Jurkat, Clone E6-1 (cell line): ENCODE measurements at regions not wholly inside any gene's neighbourhood (a gene's known extent, or its start where the extent isn't known, plus 50 kb on each side); places are given as distances from the start of the nearest gene placed in this dataset.

Experiments used
- DNase-seq: peaks from one replicate; pipeline ENCODE4 v3.0.0-alpha.2; 2011; ENCODE audit warnings: low read depth, low spot score
- H3K4me3 ChIP-seq: 2 replicates; pipeline ENCODE4 v1.5.1; 2011; ENCODE audit warnings: mild to moderate bottlenecking, low read length, control low read depth, moderate library complexity

DNA sequence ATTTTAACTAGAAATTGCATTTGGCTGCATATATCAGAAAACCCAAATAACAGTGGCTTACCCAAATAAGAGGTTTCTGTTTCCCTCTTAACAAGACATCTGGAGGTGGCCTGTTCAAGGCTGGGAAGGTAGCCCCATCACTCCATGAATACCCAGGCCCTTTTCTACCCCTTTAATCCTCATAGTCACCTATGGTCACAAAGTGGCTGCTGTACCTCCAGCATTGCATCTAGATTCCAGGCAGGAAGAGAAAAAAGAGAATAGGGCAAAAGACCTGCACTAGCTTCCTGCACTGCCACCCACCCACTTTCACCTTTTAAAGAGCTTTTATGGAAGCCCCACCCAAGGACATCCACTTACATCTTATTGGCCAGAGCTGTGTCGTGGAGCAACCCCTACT, 124.0 kb upstream of the NCOR2 start:
- no peak overlapping the region for H3K4me3 ChIP-seq
- no peak for DNase-seq

DNA sequence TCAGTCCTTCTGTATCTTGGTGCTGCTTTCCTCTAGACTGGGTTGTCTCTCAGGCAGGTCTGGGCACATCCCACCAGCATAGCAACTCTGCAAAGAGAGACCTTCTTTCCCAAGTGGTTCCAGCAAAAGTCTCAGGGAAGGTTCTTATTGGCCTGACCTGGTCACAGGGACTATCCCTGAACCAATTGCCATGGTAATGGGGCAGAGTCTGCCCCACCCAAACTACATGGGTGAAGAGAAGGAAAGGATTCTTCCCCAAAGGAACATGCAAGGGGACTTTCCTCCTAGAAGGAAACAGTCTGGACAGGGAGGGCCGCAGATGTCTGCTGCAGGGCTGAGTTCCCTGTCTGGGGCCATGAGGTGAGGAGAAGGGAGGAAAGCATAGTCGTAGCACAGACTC, 122.2 kb upstream of the NCOR2 start:
- no peak for DNase-seq
- no peak overlapping the region for H3K4me3 ChIP-seq

DNA sequence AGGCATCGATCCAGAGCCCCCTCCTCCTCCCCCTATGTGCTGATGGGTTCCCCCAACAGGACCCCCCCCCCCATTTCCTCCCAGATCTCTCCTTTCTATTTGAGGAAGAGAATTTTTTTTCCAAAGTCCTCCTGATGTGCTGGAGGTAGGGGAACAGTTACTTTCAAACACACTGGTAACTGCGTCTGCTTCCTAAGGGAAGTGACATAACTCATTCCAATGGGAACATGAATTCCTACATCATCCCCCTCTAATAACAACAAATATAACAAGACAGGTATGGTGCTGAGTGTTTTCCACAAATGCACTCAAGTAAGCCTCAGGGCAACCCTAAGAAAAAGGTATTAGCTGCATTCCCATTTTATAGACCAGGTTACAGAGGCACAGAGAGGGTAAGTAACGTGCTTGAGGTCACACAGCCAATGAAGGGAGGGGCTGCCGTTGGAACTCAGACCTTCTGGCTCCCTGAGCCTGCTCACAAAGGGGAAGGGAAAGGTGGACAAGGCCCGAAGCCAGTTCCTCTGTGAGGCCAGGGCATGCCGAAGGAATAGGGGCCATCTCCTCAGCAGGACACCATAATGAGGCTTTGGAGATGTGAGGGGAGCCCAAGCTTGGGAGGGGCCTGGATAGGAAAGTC, 121.1 kb upstream of the NCOR2 start:
- H3K4me3 ChIP-seq, result peak overlapping the region; percentile 34; the same call in 1 of the 2 replicates
- no peak for DNase-seq

DNA sequence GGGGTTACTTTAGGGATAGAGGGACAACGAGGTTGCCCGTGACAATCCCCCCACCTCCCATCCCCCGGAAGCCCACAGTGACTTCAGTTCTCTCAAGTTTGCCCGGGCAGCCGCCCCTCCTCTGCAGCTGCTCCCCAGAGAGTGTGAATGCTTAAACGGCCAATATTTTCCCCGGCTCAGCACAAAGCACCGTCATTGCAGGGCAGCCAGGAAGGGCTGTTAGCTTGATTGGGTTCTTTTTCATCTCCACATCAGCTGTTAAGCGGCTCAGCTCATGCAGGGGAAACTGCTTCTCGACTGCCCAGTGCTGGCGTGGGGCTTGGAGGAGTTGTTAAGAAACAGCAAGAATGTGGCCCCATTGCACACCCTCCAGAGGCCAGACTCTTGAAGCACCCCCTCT, 120.5 kb upstream of the NCOR2 start:
- H3K4me3 ChIP-seq, result peak overlapping the region; percentile 34
- DNase-seq, result peak; percentile 57

DNA sequence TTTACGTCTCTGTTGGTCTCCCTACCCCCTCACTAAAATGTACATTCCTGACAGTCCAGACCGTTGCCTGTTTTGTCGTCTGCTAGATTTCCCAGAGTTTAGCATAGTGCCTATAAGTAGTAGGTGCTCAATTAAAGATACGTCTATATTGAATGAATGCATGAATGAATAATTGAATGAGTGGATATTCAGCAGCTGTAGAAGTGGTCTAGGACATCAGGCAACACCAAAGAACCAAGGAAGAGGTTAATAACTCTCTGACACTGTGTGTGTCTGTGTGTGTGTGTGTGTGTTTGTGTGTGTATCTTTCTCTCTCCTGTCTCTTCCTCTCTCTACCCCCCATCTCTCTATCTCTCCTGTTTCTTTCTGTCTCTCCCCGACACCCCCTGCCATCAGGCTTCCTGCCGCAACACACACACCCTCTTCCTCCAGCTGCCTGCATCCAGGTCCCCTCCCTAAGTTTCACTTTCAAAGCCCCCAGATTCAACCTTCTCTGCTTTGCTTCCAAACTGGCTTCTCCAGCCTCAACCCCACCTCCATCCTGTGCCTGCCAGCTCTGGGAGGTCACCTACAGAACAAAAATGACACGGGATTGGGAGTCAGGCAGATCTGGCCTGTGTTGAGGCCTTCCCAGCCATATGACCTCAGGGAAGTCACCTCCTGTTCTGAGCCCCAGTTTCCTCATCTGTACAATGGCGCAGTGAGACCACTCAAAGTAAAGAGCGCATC, 119.9 kb upstream of the NCOR2 start:
- peak; percentile 64 for DNase-seq
- peak overlapping the region; percentile 34 for H3K4me3 ChIP-seq

DNA sequence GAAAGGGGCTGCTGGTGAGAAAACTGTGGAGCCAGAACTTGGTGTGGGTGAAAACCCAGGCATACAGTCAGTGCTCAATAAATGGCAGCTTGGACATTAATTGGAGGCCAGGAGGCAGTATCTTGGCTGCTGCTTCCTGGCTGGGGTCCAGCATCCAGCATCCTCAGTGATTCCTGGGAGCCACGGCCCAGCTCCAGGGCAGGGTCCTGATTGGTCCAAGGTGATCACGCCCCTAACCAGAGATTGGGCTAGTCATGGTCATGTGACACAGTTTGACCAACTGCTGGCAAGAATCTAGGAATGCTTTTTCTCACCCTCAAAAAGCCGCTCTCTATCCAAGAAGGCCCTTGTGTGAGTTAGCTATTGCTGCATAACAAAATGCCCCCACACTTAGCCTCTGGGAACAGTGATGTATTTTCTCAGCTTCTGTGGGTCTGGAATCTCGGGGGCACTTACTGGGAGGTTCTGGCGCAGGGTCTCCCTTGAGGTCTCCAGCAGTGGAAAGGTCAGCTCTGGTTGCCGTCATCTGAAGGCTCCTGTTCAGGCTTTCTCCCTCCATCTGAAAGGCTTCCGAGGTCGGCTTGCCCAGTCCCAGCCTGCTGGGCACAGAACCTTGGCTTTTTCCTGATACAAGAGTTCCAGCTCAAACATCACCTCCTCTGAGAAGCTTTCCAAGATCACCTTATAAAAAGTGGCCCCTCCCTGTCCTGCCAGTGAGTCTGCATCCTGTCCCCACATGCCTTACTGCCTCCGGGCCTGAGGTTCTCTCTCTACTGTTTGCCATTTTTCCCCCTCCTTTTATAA, 119.2 kb upstream of the NCOR2 start:
- DNase-seq, result no peak
- no peak overlapping the region for H3K4me3 ChIP-seq

GRCh38 chr12:124685689-124686369, 118.4 kb upstream of the NCOR2 start:
- H3K4me3 ChIP-seq, result no peak overlapping the region

DNA sequence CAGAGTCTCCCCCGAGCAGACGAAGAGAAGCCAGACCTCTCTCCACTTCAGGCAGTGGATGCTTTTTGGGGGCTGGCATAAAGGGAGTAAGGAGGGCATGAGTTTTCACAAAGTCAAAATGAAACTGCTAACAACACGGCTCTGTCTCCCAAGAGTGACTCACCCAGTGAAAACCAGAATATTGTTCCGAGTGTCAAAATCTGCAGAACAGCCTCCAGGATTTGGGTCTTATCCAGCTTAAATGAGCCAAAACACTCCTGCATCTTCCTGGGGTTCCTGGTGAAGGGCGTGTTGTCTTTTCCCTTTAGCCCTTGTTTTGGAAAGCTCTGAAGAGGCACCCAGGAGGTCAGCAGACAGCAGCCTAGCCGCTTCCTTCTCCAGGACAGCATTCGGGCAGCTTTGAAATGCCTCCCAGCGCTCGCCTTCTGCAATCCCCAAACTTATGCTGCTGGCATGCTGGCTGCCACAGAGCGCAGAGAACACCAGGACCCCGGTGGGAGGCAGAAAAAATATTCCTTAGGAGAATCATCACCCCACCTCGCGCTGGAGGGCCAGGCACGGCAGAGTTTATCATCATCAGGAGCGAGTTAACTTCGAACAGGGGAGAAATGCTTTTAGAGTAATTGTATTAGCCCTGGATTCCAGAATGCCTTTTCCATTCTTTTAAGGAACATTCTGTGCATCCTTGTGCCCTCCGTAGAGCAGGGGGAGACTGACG, 117.7 kb upstream of the NCOR2 start:
- H3K4me3 ChIP-seq, result no peak overlapping the region
- no peak for DNase-seq

More at GRCh38 chr12:124685689-124686369, 118.4 kb upstream of the NCOR2 start:
- DNase-seq, result no peak

DNA sequence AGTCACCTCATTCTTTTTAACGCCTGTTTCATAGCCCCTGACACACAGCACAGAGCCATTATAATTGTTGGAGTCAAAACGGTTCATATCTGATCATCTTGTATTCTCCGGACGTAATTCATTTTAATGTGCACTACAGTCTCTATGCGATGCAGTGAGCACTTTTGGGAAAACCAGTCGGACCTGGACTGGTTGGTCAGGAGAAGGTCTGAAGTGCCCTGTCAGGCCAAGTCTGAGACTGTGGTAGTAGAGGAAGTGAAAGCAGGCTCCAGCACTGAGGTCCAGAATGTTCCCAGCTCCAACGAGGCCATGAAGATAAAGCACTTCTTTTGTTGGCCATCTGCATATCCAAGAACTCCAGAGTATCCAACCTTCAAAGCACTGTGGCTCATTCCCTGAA, 117.1 kb upstream of the NCOR2 start:
- no peak for DNase-seq
- no peak overlapping the region for H3K4me3 ChIP-seq

GRCh38 chr12:124683152-124684124, 116.0 kb upstream of the NCOR2 start:
- no peak for DNase-seq

DNA sequence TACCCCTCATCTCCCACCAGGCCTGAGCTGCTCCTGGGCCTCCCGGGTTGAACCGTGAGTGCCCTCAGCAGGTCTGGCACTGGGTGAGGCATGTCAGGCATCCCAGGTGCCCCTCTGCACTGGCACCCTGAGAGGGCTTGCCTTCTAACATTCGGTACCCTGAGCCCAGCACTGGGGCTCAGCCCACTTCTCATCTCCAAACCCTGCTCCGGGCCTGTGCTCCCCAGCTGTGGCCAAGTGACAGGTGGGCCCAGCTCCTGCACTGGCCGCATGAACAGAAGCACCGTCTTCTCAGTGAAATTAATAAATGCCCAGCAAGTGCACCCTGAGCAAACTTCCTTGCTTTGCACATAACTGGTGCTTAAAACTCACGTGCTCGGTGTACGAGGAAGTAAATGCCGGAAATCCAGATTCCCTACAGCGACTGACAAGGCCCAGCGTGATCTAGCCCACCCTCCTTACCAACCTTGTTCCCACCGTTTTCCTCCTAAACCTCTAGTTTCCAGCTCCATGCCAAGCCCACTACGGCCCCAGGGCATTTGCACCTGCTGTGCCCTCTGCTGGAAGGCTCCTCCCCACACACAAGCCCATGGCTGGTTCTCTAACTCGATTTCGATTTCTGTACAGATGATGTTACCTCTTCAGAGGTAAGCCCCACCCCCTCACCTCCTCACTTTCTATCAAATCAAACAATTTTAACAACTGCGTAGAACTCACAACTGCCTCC, 115.2 kb upstream of the NCOR2 start:
- H3K4me3 ChIP-seq, result no peak overlapping the region
- DNase-seq, result no peak

More at GRCh38 chr12:124683152-124684124, 116.0 kb upstream of the NCOR2 start:
- H3K4me3 ChIP-seq, result no peak overlapping the region

- no peak overlapping the region for H3K4me3 ChIP-seq
- no peak for DNase-seq
These were observed 114.5 kb upstream of the NCOR2 start for GRCh38 chr12:124681779-124682391.

GRCh38 chr12:124680863-124681778, 113.7 kb upstream of the NCOR2 start:
- no peak overlapping the region for H3K4me3 ChIP-seq
- DNase-seq, result no peak

GRCh38 chr12:124679533-124680371, 112.3 kb upstream of the NCOR2 start:
- DNase-seq, result no peak
- no peak overlapping the region for H3K4me3 ChIP-seq

DNA sequence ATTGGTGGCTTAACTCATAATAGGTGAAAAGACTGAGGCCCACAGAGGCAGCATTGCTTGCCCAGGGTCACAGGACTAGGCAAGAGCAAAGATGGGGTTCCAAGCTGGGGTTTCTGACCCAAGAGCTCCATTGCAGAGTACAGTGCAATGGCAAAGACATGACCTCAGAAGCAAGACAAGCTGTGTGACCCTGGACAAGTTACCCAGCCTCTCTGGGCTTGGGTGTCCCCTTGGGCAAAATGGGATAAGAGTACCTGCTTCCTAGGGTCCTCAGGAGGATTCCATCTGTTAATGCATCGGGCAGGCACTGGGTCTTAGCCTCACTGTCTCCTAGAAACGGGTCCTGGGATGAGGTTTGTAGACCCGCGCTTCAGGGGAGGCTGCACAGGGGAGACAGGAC, 111.6 kb upstream of the NCOR2 start:
- H3K4me3 ChIP-seq, result no peak overlapping the region
- no peak for DNase-seq
